HFFc6 (cell line): ENCODE measurements at regions not wholly inside any gene's neighbourhood (a gene's known extent, or its start where the extent isn't known, plus 50 kb on each side); places are given as distances from the start of the nearest gene placed in this dataset.
A peak's percentile ranks its signal among the peaks of the same experiment; 100 is the strongest.
"Not testable (repeated sequence)": the region's sequence is repeated elsewhere in the genome, so short reads cannot be mapped to it uniquely, and the experiment has no call there.

Source experiments
- DNase-seq: peaks from one replicate; pipeline ENCODE4 v3.0.0-alpha.2; 2018
- H3K27ac Mint-ChIP-seq: 2 replicates; pipeline ENCODE4 v1.8.0; 2020; ENCODE audit warnings: mild to moderate bottlenecking, mixed read lengths
- H3K27me3 Mint-ChIP-seq: 2 replicates; pipeline ENCODE4 v1.8.0; 2021; ENCODE audit warnings: mild to moderate bottlenecking, moderate library complexity, mixed read lengths; ENCODE audit not compliant: insufficient read depth
- H3K36me3 Mint-ChIP-seq: 2 replicates; pipeline ENCODE4 v1.8.0; 2021; ENCODE audit warnings: low read depth, mixed read lengths
- H3K4me1 Mint-ChIP-seq: 2 replicates; pipeline ENCODE4 v1.8.0; 2020; ENCODE audit warnings: low read depth, mixed read lengths
- H3K4me3 Mint-ChIP-seq: 2 replicates; pipeline ENCODE4 v1.8.0; 2020; ENCODE audit warnings: mild to moderate bottlenecking, moderate library complexity, mixed read lengths
- H3K9me3 Mint-ChIP-seq: 2 replicates; pipeline ENCODE4 v1.8.0; 2020; ENCODE audit warnings: mild to moderate bottlenecking, mixed read lengths
- TF ChIP-seq, protein P1 (sequence below): fragments of 200-600 bp; sonication (generic); IDR thresholded peaks from 2 replicates; pipeline ENCODE4 v1.5.0; 2021; ENCODE audit warnings: antibody characterized with exemption, mild to moderate bottlenecking

- no peaks in the 10 kb centered on the region for H3K9me3 Mint-ChIP-seq
- H3K27ac Mint-ChIP-seq: no peak overlapping the region
- H3K36me3 Mint-ChIP-seq: no peaks in the 10 kb centered on the region
- TF ChIP-seq, protein P1, sequence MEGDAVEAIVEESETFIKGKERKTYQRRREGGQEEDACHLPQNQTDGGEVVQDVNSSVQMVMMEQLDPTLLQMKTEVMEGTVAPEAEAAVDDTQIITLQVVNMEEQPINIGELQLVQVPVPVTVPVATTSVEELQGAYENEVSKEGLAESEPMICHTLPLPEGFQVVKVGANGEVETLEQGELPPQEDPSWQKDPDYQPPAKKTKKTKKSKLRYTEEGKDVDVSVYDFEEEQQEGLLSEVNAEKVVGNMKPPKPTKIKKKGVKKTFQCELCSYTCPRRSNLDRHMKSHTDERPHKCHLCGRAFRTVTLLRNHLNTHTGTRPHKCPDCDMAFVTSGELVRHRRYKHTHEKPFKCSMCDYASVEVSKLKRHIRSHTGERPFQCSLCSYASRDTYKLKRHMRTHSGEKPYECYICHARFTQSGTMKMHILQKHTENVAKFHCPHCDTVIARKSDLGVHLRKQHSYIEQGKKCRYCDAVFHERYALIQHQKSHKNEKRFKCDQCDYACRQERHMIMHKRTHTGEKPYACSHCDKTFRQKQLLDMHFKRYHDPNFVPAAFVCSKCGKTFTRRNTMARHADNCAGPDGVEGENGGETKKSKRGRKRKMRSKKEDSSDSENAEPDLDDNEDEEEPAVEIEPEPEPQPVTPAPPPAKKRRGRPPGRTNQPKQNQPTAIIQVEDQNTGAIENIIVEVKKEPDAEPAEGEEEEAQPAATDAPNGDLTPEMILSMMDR: no peak
- no peaks in the 10 kb centered on the region; the same call in 1 of the 2 replicates for H3K27me3 Mint-ChIP-seq
- H3K4me1 Mint-ChIP-seq: peaks cover 65% of the 10 kb centered on the region
- DNase-seq: no peak
- H3K4me3 Mint-ChIP-seq: no peak overlapping the region
Measured at GRCh38 chr21:35506771-35507170, 457.7 kb upstream of the RUNX1 start.

DNA sequence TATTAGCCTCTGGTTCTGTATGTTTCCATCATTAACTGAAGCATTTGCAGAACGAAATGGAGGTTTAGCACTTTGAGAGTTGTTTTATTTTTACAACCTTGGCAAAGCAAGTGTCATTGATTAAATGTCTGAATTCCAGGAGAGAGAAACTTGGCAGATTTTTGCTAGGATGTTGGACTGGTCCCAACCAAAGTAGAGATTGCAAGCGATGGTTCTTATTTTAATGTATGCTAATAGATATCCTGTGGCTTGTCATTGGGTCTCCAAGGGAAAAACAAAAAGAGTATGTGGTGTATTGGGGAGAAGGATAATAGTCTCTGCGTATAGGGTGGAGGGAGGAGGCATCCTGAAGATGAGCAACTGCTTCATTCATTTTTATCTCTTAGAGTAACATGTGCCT lies 457.2 kb upstream of the RUNX1 start:
- Mint-ChIP-seq H3K27me3 (no peaks in the 10 kb centered on the region), H3K36me3 (no peaks in the 10 kb centered on the region), H3K4me1 (peaks cover 61% of the 10 kb centered on the region), H3K27ac (no peak overlapping the region), H3K4me3 (no peak overlapping the region), H3K9me3 (no peaks in the 10 kb centered on the region)
- TF ChIP-seq, protein P1: no peak
- DNase-seq: no peak

GRCh38 chr21:35504951-35505466 lies 455.9 kb upstream of the RUNX1 start:
- DNase-seq: no peak
- Mint-ChIP-seq H3K27me3 (no peaks in the 10 kb centered on the region), H3K27ac (no peak overlapping the region), H3K36me3 (peaks cover 4% of the 10 kb centered on the region; the same call in 1 of the 2 replicates), H3K9me3 (no peaks in the 10 kb centered on the region), H3K4me3 (no peak overlapping the region), H3K4me1 (peaks cover 48% of the 10 kb centered on the region)
- TF ChIP-seq, protein P1: no peak

DNA sequence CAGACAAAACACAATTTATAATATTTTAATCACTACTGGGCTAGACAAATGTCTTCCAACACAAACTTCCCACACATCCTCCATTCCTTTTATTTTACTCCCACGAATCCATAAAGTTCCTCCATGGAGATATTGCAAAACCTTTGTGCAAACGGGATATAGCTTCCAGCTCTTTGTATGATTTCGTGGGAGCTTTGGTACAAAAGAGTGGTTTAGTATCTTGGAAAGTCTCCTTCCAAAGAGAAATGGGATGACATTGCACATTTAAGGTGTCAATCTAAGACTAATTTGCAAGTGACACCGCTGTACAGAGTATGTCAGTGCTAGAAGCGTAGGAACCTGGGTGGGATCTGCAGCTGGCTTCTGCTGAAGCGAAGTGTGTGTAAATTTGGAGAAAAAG lies 455.2 kb upstream of the RUNX1 start:
- Mint-ChIP-seq H3K9me3 (no peaks in the 10 kb centered on the region), H3K27me3 (no peaks in the 10 kb centered on the region), H3K4me1 (peaks cover 40% of the 10 kb centered on the region), H3K36me3 (peaks cover 6% of the 10 kb centered on the region; the same call in 1 of the 2 replicates), H3K4me3 (no peak overlapping the region), H3K27ac (no peak overlapping the region)
- no peak for DNase-seq
- TF ChIP-seq, protein P1: no peak

DNA sequence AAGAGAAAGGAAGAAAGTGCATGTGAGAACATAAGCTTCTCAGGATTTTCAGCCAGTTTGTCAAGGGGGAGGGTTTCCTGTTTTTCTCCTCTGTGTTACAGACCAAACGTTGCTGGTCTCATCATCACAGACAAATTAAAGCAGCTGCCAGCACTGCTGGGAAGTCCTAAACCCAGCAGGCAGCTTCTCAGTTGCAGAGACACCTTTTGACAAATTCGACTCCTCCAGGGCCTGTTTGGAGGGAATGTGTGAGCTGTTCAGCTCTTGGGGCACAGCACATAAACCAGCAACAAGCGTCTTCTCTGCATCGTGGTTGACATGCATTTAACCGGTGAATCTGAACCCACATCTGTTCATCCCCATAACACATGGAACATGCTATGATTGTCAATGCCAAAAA lies 454.6 kb upstream of the RUNX1 start:
- Mint-ChIP-seq H3K36me3 (peaks cover 6% of the 10 kb centered on the region; the same call in 1 of the 2 replicates), H3K4me1 (peaks cover 34% of the 10 kb centered on the region), H3K9me3 (no peaks in the 10 kb centered on the region), H3K4me3 (peak overlapping the region; percentile 10; the same call in 1 of the 2 replicates), H3K27ac (no peak overlapping the region), H3K27me3 (no peaks in the 10 kb centered on the region)
- no peak for DNase-seq
- TF ChIP-seq, protein P1: no peak

DNA sequence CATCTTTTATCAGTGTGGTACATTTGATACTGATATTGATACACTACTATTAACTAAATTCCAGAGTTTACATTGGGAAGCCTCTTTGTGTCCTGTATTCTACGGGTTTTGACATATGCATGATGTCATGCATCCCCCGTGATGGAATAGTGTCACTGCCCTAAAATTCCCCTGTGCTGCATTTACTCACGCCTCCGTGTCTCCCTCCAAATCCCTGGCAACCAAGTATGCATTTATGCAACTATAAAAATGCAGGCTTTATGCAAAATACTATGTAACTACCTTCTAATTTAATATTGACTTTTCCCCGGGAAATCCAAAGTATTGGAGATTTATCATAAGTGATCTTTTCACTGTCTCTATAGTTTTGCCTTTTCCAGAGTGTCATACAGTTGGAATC lies 453.7 kb upstream of the RUNX1 start:
- Mint-ChIP-seq H3K9me3 (no peaks in the 10 kb centered on the region), H3K27ac (no peak overlapping the region), H3K27me3 (no peaks in the 10 kb centered on the region), H3K36me3 (peaks cover 6% of the 10 kb centered on the region; the same call in 1 of the 2 replicates), H3K4me1 (peaks cover 27% of the 10 kb centered on the region), H3K4me3 (no peak overlapping the region)
- DNase-seq: no peak
- TF ChIP-seq, protein P1: no peak

DNA sequence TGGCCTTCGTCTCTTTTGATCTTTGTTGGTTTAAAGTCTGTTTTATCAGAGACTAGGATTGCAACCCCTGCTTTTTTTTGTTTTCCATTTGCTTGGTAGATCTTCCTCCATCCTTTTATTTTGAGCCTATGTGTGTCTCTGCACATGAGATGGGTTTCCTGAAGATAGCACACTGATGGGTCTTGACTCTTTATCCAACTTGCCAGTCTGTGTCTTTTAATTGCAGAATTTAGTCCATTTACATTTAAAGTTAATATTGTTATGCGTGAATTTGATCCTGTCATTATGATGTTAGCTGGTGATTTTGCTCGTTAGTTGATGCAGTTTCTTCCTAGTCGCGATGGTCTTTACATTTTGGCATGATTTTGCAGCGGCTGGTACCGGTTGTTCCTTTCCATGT lies 448.4 kb upstream of the RUNX1 start:
- not testable (repeated sequence) for H3K27ac Mint-ChIP-seq, H3K4me1 Mint-ChIP-seq, H3K4me3 Mint-ChIP-seq, H3K27me3 Mint-ChIP-seq, DNase-seq, H3K9me3 Mint-ChIP-seq, H3K36me3 Mint-ChIP-seq
